Activated CD4-positive, alpha-beta T cell treated with anti-CD3 and anti-CD28 coated beads, Interleukin-10, Interleukin-2, amounts not matched to agents 100 ng/mL and 50 ng/mL, durations not matched to agents 16 hours and 8 hours (primary cell): ENCODE measurements at regions not wholly inside any gene's neighbourhood (a gene's known extent, or its start where the extent isn't known, plus 50 kb on each side); places are given as distances from the start of the nearest gene placed in this dataset.
"Not testable (repeated sequence)": the region's sequence is repeated elsewhere in the genome, so short reads cannot be mapped to it uniquely, and the experiment has no call there.

Experiments used
- DNase-seq: peaks from one replicate; pipeline ENCODE4 v3.0.0-alpha.2; 2020

GRCh38 chr4:188439641-188440311 is 300.5 kb downstream of the TRIML1 start:
- DNase-seq, result no peak

GRCh38 chr4:188444500-188444899 is 305.3 kb downstream of the TRIML1 start:
- no peak for DNase-seq

- not testable (repeated sequence) for DNase-seq
Observed at GRCh38 chr4:188448996-188449395, 309.8 kb downstream of the TRIML1 start.

GRCh38 chr4:188450571-188450970 is 311.3 kb downstream of the TRIML1 start:
- DNase-seq, result no peak

GRCh38 chr4:188452097-188452496 is 312.9 kb downstream of the TRIML1 start:
- no peak for DNase-seq

GRCh38 chr4:188454575-188454974 is 315.3 kb downstream of the TRIML1 start:
- DNase-seq, result no peak

GRCh38 chr4:188455062-188455752 is 316.0 kb downstream of the TRIML1 start:
- DNase-seq, result no peak

GRCh38 chr4:188459381-188459780 is 320.1 kb downstream of the TRIML1 start:
- no peak for DNase-seq

- no peak for DNase-seq
Observed at GRCh38 chr4:188463909-188464308, 324.7 kb downstream of the TRIML1 start.

GRCh38 chr4:188466001-188466400 is 326.8 kb downstream of the TRIML1 start:
- no peak for DNase-seq

GRCh38 chr4:188484256-188484655 is 345.0 kb downstream of the TRIML1 start:
- DNase-seq, result no peak

GRCh38 chr4:188485906-188486305 is 346.7 kb downstream of the TRIML1 start:
- no peak for DNase-seq

GRCh38 chr4:188492886-188493285 is 353.6 kb downstream of the TRIML1 start:
- DNase-seq, result no peak

- DNase-seq, result no peak
Observed at GRCh38 chr4:188495169-188495568, 355.9 kb downstream of the TRIML1 start.

- no peak for DNase-seq
Observed at GRCh38 chr4:188511431-188511830, 372.2 kb downstream of the TRIML1 start.

- no peak for DNase-seq
Observed at GRCh38 chr4:188532751-188533150, 393.5 kb downstream of the TRIML1 start.

GRCh38 chr4:188534297-188534696 is 395.1 kb downstream of the TRIML1 start:
- no peak for DNase-seq

- no peak for DNase-seq
Observed at GRCh38 chr4:188534917-188535316, 395.7 kb downstream of the TRIML1 start.

- no peak for DNase-seq
Observed at GRCh38 chr4:188536826-188537225, 397.6 kb downstream of the TRIML1 start.

- DNase-seq, result no peak
Observed at GRCh38 chr4:188550296-188550695, 411.1 kb downstream of the TRIML1 start.

- no peak for DNase-seq
Observed at GRCh38 chr4:188551156-188551555, 411.9 kb downstream of the TRIML1 start.

- no peak for DNase-seq
Observed at GRCh38 chr4:188552741-188553275, 413.6 kb downstream of the TRIML1 start.

GRCh38 chr4:188554413-188554812 is 415.2 kb downstream of the TRIML1 start:
- DNase-seq, result no peak

- DNase-seq, result no peak
Observed at GRCh38 chr4:188573104-188573503, 433.9 kb downstream of the TRIML1 start.
